C4-2B (cell line): ENCODE measurements at regions not wholly inside any gene's neighbourhood (a gene's known extent, or its start where the extent isn't known, plus 50 kb on each side); places are given as distances from the start of the nearest gene placed in this dataset.

Experiments used
- ZFX ChIP-seq: fragments of 450-650 bp; IDR thresholded peaks from 2 replicates; pipeline ENCODE4 v1.6.1; 2017
- TF ChIP-seq, protein P1 (sequence below): fragments of 450-650 bp; conservative IDR thresholded peaks from 2 replicates; pipeline ENCODE4 v1.5.1; 2017; ENCODE audit warnings: mild to moderate bottlenecking

DNA sequence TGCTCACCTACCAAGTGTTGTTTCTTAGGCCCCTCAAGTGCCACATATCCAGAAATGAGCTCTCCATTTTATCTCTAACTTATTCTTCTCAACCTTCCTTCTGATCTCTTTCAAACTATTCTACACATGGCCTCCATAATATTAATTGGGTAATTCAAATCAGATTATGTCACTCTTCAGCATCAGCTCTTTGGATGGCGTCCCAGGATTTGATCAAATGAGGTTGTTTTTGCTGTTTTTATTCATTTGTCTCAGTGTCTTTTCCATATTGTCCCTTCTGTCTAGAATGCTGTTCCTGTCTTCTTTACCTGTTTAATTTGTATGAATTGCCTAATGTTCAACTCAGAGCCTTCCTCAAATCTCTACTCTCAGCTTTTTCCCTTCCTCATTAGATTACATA is 234.6 kb upstream of the CXCL12 start:
- TF ChIP-seq, protein P1, sequence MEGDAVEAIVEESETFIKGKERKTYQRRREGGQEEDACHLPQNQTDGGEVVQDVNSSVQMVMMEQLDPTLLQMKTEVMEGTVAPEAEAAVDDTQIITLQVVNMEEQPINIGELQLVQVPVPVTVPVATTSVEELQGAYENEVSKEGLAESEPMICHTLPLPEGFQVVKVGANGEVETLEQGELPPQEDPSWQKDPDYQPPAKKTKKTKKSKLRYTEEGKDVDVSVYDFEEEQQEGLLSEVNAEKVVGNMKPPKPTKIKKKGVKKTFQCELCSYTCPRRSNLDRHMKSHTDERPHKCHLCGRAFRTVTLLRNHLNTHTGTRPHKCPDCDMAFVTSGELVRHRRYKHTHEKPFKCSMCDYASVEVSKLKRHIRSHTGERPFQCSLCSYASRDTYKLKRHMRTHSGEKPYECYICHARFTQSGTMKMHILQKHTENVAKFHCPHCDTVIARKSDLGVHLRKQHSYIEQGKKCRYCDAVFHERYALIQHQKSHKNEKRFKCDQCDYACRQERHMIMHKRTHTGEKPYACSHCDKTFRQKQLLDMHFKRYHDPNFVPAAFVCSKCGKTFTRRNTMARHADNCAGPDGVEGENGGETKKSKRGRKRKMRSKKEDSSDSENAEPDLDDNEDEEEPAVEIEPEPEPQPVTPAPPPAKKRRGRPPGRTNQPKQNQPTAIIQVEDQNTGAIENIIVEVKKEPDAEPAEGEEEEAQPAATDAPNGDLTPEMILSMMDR: no peak
- no peak for TF ChIP-seq ZFX
